ENCODE measurements at regions not wholly inside any gene's neighbourhood (a gene's known extent, or its start where the extent isn't known, plus 50 kb on each side); places are given as distances from the start of the nearest gene placed in this dataset.

DNA sequence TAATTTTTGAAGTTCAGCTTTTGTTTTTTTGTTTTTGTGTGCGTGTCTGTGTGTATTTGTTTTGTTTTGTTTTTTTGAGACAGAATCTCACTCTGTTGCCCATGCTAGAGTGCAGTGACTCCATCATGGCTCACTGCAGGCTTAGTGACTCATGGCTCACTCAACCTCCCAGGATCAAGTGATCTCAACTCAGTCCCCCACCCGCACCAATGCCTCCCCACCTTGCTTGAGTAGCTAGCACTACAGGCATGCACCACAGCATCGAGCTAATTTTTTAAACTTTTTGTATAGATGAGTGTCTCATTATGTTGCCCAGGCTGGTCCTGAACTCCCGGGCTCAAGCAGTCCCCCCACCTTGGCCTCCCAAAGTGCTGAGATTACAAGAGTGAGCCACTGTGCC is 981.4 kb downstream of the BCL11B start:
- WGBS, 3 donors: 80 to 86% (median 83%) methylated on average over 4 of the region's 4 CpGs
- Histone ChIP-seq H3K27ac (no peak overlapping the region), H3K36me3 (ENCODE audit: insufficient read depth in 1 of 2, low read depth in 1 of 2) (no peaks in the 10 kb centered on the region), H3K4me1 (no peaks in the 10 kb centered on the region), H3K9me3 (peaks cover 5% of the 10 kb centered on the region), H3K27me3 (ENCODE audit: insufficient read depth in 3 of 3, low read length in 2 of 3) (no peaks in the 10 kb centered on the region), H3K4me3 (no peak overlapping the region)
- no peak for DNase-seq
- no peak for ATAC-seq
- intact Hi-C loops (cut with DNase I): no loop called here
- TF ChIP-seq, protein P1, sequence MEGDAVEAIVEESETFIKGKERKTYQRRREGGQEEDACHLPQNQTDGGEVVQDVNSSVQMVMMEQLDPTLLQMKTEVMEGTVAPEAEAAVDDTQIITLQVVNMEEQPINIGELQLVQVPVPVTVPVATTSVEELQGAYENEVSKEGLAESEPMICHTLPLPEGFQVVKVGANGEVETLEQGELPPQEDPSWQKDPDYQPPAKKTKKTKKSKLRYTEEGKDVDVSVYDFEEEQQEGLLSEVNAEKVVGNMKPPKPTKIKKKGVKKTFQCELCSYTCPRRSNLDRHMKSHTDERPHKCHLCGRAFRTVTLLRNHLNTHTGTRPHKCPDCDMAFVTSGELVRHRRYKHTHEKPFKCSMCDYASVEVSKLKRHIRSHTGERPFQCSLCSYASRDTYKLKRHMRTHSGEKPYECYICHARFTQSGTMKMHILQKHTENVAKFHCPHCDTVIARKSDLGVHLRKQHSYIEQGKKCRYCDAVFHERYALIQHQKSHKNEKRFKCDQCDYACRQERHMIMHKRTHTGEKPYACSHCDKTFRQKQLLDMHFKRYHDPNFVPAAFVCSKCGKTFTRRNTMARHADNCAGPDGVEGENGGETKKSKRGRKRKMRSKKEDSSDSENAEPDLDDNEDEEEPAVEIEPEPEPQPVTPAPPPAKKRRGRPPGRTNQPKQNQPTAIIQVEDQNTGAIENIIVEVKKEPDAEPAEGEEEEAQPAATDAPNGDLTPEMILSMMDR (IDR thresholded peaks at IDR 0.05): no peak

- Histone ChIP-seq H3K27ac (no peak overlapping the region), H3K4me1 (no peaks in the 10 kb centered on the region), H3K27me3 (ENCODE audit: insufficient read depth in 3 of 3, low read length in 2 of 3) (no peaks in the 10 kb centered on the region), H3K9me3 (no peaks in the 10 kb centered on the region), H3K4me3 (no peak overlapping the region), H3K36me3 (ENCODE audit: insufficient read depth in 1 of 2, low read depth in 1 of 2) (no peaks in the 10 kb centered on the region)
- ATAC-seq (no peak), DNase-seq (no peak)
- 93 to 98% (median 94%) methylated on average over 2 of the region's 2 CpGs for WGBS, 3 donors
- TF ChIP-seq, protein P1 (IDR thresholded peaks at IDR 0.05): no peak
- intact Hi-C loops (cut with DNase I): no loop called here
These were observed 979.8 kb downstream of the BCL11B start for GRCh38 chr14:98292191-98292590.

DNA sequence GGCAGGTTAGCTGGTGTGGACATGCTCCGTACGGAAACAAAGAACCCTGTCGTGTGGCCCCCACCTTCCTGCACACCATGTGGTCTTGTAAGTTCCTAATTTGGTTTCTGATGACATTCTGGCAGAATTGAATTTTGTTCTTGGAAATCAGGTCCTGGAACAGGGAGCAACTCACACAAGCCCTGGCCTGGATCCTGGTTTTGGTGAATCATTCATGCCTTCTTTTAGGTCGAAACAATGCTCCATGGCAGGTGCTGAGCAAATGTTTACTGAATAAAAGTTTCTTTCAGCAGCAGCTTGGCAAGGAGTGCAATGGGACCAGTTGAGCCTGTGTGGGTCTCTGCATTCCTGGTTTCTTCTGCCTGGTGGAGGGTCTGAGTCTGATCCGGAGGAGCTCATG is 978.4 kb downstream of the BCL11B start:
- H3K9me3 ChIP-seq: no peaks in the 10 kb centered on the region
- WGBS, 3 donors: 31 to 33% (median 32%) methylated on average over 5 of the region's 5 CpGs
- no peaks in the 10 kb centered on the region for H3K4me1 ChIP-seq
- DNase-seq (no peak), ATAC-seq (no peak)
- no peak overlapping the region for H3K4me3 ChIP-seq
- H3K27ac ChIP-seq: no peak overlapping the region
- TF ChIP-seq, protein P1 (IDR thresholded peaks at IDR 0.05): no peak
- no peaks in the 10 kb centered on the region for H3K36me3 ChIP-seq (ENCODE audit: insufficient read depth in 1 of 2, low read depth in 1 of 2)
- intact Hi-C loops (cut with DNase I): no loop called here
- H3K27me3 ChIP-seq (ENCODE audit: insufficient read depth in 3 of 3, low read length in 2 of 3): no peaks in the 10 kb centered on the region

GRCh38 chr14:98296895-98297294 is 975.1 kb downstream of the BCL11B start:
- 68 to 92% (median 76%) methylated on average over 7 of the region's 7 CpGs for WGBS, 3 donors
- no peaks in the 10 kb centered on the region for H3K27me3 ChIP-seq (ENCODE audit: insufficient read depth in 3 of 3, low read length in 2 of 3)
- TF ChIP-seq, protein P1 (IDR thresholded peaks at IDR 0.05): no peak
- H3K36me3 ChIP-seq (ENCODE audit: insufficient read depth in 1 of 2, low read depth in 1 of 2): no peaks in the 10 kb centered on the region
- no peaks in the 10 kb centered on the region for H3K4me1 ChIP-seq
- intact Hi-C loops (cut with DNase I): no loop called here
- no peak overlapping the region for H3K4me3 ChIP-seq
- DNase-seq (no peak), ATAC-seq (no peak)
- no peaks in the 10 kb centered on the region for H3K9me3 ChIP-seq
- no peak overlapping the region for H3K27ac ChIP-seq

DNA sequence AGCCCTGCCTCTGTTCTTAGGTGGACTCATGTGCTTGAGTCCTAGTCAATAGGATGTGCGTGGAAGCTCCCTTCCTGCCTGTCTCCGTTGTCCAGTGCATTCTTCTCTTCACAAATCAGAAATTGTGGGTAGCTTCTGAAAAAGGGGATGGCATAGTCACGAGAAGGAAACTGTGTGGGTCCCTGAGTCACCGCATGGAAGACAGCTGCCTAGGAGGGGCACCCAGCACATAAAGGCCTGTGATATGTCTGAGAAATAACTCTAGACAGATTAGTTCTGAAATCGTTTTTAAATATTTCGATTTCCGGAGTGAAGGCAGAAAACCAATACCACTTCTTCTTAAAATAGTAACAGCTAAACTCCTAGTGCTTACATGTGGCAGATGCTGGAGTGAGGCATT is 974.4 kb downstream of the BCL11B start:
- intact Hi-C loops (cut with DNase I): no loop called here
- no peaks in the 10 kb centered on the region for H3K27me3 ChIP-seq (ENCODE audit: insufficient read depth in 3 of 3, low read length in 2 of 3)
- no peaks in the 10 kb centered on the region for H3K4me1 ChIP-seq
- DNase-seq (no peak), ATAC-seq (no peak)
- no peak overlapping the region for H3K27ac ChIP-seq
- TF ChIP-seq, protein P1 (IDR thresholded peaks at IDR 0.05): no peak
- H3K4me3 ChIP-seq: no peak overlapping the region
- WGBS, 3 donors: 90 to 96% (median 93%) methylated on average over 7 of the region's 7 CpGs
- no peaks in the 10 kb centered on the region for H3K36me3 ChIP-seq (ENCODE audit: insufficient read depth in 1 of 2, low read depth in 1 of 2)
- H3K9me3 ChIP-seq: no peaks in the 10 kb centered on the region

Data from psoas muscle (tissue), 7 donors.